ENCODE measurements at regions not wholly inside any gene's neighbourhood (a gene's known extent, or its start where the extent isn't known, plus 50 kb on each side); places are given as distances from the start of the nearest gene placed in this dataset.
"Not testable (repeated sequence)": the region's sequence is repeated elsewhere in the genome, so short reads cannot be mapped to it uniquely, and the experiment has no call there.

- no peak for DNase-seq (ENCODE audit: low spot score)
Measured at GRCh38 chr3:140870351-140870750, 71.3 kb upstream of the SLC25A36 start.

GRCh38 chr3:140871022-140871421, 70.6 kb upstream of the SLC25A36 start:
- no peak for DNase-seq (ENCODE audit: low spot score)

- not testable (repeated sequence) for DNase-seq (ENCODE audit: low spot score)
Measured at GRCh38 chr3:140872165-140872564, 69.5 kb upstream of the SLC25A36 start.

GRCh38 chr3:140883428-140884040, 58.1 kb upstream of the SLC25A36 start:
- DNase-seq (ENCODE audit: low spot score): no peak

DNA sequence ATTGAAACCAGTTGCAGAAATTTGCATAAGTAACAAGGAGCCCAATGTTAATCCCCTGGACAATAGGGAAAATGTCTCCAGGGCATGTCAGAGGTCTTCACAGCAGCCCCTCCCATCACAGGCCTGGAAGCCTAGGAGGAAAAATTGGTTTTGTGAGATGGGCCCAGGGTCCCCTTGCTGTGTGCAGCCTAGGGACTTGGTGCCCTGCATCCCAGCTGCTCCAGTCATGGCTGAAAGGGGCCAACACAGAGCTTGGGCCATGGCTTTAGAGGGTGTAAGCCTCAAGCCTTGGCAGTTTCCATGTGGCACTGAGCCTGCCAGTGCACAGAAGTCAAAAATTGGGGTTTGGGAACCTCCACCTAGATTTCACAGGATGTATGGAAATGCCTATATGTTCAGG, 55.9 kb upstream of the SLC25A36 start:
- DNase-seq (ENCODE audit: low spot score): not testable (repeated sequence)
